ENCODE measurements at regions not wholly inside any gene's neighbourhood (a gene's known extent, or its start where the extent isn't known, plus 50 kb on each side); places are given as distances from the start of the nearest gene placed in this dataset.
"Not testable (repeated sequence)": the region's sequence is repeated elsewhere in the genome, so short reads cannot be mapped to it uniquely, and the experiment has no call there.

- DNase-seq (ENCODE audit: low read depth, low spot score) (no peak), FAIRE-seq (no peak), ATAC-seq (no peak)
- Histone ChIP-seq H3K4me3 (no peak overlapping the region), H3K36me3 (ENCODE audit: control insufficient read depth in 2 of 2, insufficient read depth in 2 of 2, low read length in 1 of 2) (no peaks in the 10 kb centered on the region), H3K4me2 (ENCODE audit: control insufficient read depth, insufficient read depth) (no peak overlapping the region), H2AFZ (ENCODE audit: control insufficient read depth, low read depth, low read length) (no peak overlapping the region), H3K9ac (ENCODE audit: control insufficient read depth, insufficient read depth, low read length) (no peak overlapping the region), H3K27ac (ENCODE audit: control insufficient read depth, insufficient read depth) (no peak overlapping the region), H3K4me1 (ENCODE audit: control insufficient read depth, insufficient read depth, low read length) (no peaks in the 10 kb centered on the region), H4K20me1 (ENCODE audit: control insufficient read depth, insufficient read depth) (no peaks in the 10 kb centered on the region), H3K9me3 (replicated peaks; ENCODE audit: control insufficient read depth, insufficient read depth, low read length) (no peaks in the 10 kb centered on the region), H3K27me3 (replicated peaks in 1 of 2; ENCODE audit: control insufficient read depth in 2 of 2, insufficient read depth in 2 of 2, low read length in 1 of 2) (no peaks in the 10 kb centered on the region), H3K79me2 (ENCODE audit: control insufficient read depth, insufficient read depth, low read length) (no peaks in the 10 kb centered on the region)
- in situ Hi-C loops (cut with MboI) (no loop called here), intact Hi-C loops (cut with micrococcal nuclease; ENCODE audit: unreplicated experiment) (no loop called here)
- WGBS (ENCODE audit: insufficient coverage, insufficient replicate concordance, low lambda C conversion rate, missing lambda C conversion rate): 4% methylated on average over 2 of the region's 2 CpGs
- BruUV-seq (replicated peaks): no TSS peak
- TF ChIP-seq CUX1 (IDR thresholded peaks at IDR 0.05; ENCODE audit: insufficient replicate concordance, low read depth, low read length): no peak
- TF ChIP-seq ZZZ3 (IDR thresholded peaks at IDR 0.05; ENCODE audit: control insufficient read depth, insufficient read length, low read depth): no peak
- no peak for TF ChIP-seq SUZ12 (IDR thresholded peaks at IDR 0.05; ENCODE audit: unreplicated experiment)
- no peak for TF ChIP-seq KLF5 (IDR thresholded peaks at IDR 0.05; ENCODE audit: partially characterized antibody)
- TF ChIP-seq RELB (IDR thresholded peaks at IDR 0.05; ENCODE audit: low read depth): no peak
- TF ChIP-seq FOXK2 (IDR thresholded peaks at IDR 0.05): no peak
- TF ChIP-seq BHLHE40 (IDR thresholded peaks at IDR 0.05; ENCODE audit: borderline replicate concordance in 1 of 2, low read depth in 2 of 2, low read length in 1 of 2): no peak
- TF ChIP-seq IRF5 (IDR thresholded peaks at IDR 0.05; ENCODE audit: borderline replicate concordance): no peak
- TF ChIP-seq GABPA (IDR thresholded peaks at IDR 0.05; ENCODE audit: low read depth): no peak
- ChIA-PET POLR2A (no interaction called here), RAD21 (ENCODE audit: unreplicated experiment) (no interaction called here), SMC1A (ENCODE audit: uncharacterized antibody, unreplicated experiment) (no interaction called here), CTCF (no interaction called here)
Measured at GRCh38 chr2:194514281-194514680, 1142.7 kb upstream of the SLC39A10 start.

GRCh38 chr2:194511070-194511469 lies 1146.0 kb upstream of the SLC39A10 start:
- BruUV-seq (replicated peaks); DNase-seq (ENCODE audit: low read depth, low spot score); H3K4me2 ChIP-seq (ENCODE audit: control insufficient read depth, insufficient read depth); in situ Hi-C loops (cut with MboI); H3K27ac ChIP-seq (ENCODE audit: control insufficient read depth, insufficient read depth); H3K9me3 ChIP-seq (replicated peaks; ENCODE audit: control insufficient read depth, insufficient read depth, low read length); H3K4me3 ChIP-seq; SMC1A ChIA-PET (ENCODE audit: uncharacterized antibody, unreplicated experiment); RAD21 ChIA-PET (ENCODE audit: unreplicated experiment); H3K36me3 ChIP-seq (ENCODE audit: control insufficient read depth in 2 of 2, insufficient read depth in 2 of 2, low read length in 1 of 2); H3K9ac ChIP-seq (ENCODE audit: control insufficient read depth, insufficient read depth, low read length); intact Hi-C loops (cut with micrococcal nuclease; ENCODE audit: unreplicated experiment); H3K4me1 ChIP-seq (ENCODE audit: control insufficient read depth, insufficient read depth, low read length); ATAC-seq; H3K79me2 ChIP-seq (ENCODE audit: control insufficient read depth, insufficient read depth, low read length); CTCF ChIA-PET; H2AFZ ChIP-seq (ENCODE audit: control insufficient read depth, low read depth, low read length); H4K20me1 ChIP-seq (ENCODE audit: control insufficient read depth, insufficient read depth); H3K27me3 ChIP-seq (replicated peaks in 1 of 2; ENCODE audit: control insufficient read depth in 2 of 2, insufficient read depth in 2 of 2, low read length in 1 of 2); POLR2A ChIA-PET: not testable (repeated sequence)
- WGBS (ENCODE audit: insufficient coverage, insufficient replicate concordance, low lambda C conversion rate, missing lambda C conversion rate): 0% methylated on average over 2 of the region's 2 CpGs
- FAIRE-seq: peak; percentile 7

Data from GM12878 (cell line).